GM18873 (cell line): ENCODE measurements at regions not wholly inside any gene's neighbourhood (a gene's known extent, or its start where the extent isn't known, plus 50 kb on each side); places are given as distances from the start of the nearest gene placed in this dataset.
"Not testable (repeated sequence)": the region's sequence is repeated elsewhere in the genome, so short reads cannot be mapped to it uniquely, and the experiment has no call there.

ENCODE experiments used
- ATAC-seq: cut with Tn5 transposase; IDR thresholded peaks from one replicate; pipeline ENCODE4 v1.9.1; 2021; ENCODE audit warnings: mild to moderate bottlenecking, moderate library complexity, moderate number of reproducible peaks; ENCODE audit not compliant: unreplicated experiment, low FRiP score

- no peak for ATAC-seq
These were observed 88.3 kb upstream of the GSE1 start for GRCh38 chr16:85524630-85525419.

DNA sequence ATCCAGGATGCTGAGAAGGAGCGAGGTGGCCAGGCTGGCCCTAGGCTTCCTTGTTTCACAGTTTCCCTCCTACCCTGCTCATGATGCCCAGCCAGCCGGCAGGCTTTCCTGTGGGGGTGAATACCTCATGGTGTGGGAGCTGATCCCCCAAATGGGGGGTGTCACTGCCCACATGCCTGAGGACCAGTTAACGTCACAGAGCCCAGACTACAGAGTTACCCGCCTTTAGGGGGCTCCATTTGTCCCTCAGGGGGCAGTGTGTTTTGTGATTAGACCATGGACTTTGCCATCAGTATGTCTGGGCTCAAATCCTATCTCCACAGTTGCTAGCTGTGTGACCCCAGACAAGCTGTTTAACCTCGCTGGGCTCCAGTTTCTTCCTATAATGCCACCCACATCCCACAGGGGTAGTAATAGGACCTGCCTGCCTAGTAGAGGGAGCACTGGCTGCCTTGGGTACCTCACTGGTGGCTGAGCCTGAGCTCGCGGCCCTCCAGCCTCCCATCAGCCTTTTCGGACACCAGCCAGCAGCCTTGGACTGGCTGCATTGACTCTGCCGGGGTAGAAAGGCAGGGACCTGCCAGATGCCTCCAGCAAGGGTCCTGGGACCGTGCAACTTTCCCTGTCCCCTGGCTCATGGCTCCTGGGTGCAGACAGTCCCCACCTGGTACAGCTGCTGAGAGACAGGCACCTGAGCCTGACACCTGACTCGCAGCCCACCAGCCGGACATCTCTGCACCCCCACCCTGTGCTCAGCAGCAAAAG is 87.5 kb upstream of the GSE1 start:
- no peak for ATAC-seq

DNA sequence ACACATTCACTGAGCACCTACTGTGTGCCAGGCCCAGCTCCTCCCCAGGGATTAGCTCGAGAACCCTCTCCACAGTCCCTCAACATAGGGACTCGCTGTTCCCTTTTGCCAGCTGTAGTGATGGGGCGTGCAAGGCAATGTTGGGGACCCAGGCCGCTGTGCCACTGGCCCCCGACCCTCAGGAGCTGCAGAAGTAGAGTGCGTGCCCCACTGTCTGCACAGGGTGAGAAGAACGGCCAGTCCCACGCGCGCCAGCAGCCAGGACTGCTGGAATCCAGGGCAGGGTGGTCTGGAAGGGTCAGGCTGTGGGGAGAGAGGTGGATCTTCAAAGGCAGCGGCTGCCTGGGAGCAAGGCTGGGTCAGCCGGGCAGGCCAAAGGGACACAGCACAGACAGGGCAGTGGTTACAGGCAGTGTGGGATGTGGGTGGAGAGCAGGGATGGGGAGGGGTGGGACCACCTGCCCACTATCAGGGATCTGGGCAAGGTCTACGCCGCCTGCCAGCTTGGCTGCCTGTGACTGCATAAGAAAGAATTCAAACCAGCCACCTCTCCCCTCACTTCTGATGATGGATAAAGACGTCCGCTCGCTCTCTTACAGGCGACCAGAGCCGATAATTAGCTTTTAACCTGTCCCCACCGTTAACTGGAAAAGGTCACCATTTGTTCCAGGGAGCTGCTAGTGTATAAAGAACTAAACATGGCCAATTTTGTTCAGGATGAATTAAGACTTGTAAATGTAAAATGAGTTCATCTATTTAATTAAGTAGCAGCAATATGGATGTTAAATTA is 86.7 kb upstream of the GSE1 start:
- ATAC-seq, result no peak

- no peak for ATAC-seq
These were observed 85.9 kb upstream of the GSE1 start for GRCh38 chr16:85527042-85527766.

GRCh38 chr16:85527767-85528297 is 85.3 kb upstream of the GSE1 start:
- ATAC-seq, result no peak

- no peak for ATAC-seq
These were observed 84.4 kb upstream of the GSE1 start for GRCh38 chr16:85528528-85529387.

GRCh38 chr16:85529489-85530369 is 83.4 kb upstream of the GSE1 start:
- no peak for ATAC-seq

- no peak for ATAC-seq
These were observed 82.8 kb upstream of the GSE1 start for GRCh38 chr16:85530370-85530739.

DNA sequence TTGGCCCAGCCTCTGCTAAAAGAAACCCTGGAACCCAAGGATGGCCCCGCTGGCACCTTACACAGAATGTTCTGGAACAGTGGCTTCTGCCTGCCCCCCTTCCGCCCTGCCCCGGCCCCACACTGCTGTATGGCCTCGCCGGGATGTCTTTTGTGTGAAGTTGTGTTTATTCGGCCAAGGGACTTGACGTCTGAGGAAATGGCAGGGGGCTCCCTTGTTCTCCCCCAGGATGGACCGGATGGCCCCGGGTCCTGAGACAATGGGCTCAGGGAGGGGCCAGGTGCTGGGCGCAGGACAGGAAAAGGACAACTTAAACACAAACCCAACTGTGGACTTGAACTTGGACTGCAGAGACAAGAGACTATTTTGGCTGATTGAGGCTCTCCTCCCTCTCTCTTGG is 81.6 kb upstream of the GSE1 start:
- ATAC-seq, result no peak

GRCh38 chr16:85532147-85532546 is 81.0 kb upstream of the GSE1 start:
- no peak for ATAC-seq

GRCh38 chr16:85533593-85533992 is 79.5 kb upstream of the GSE1 start:
- ATAC-seq, result not testable (repeated sequence)

GRCh38 chr16:85534536-85535351 is 78.4 kb upstream of the GSE1 start:
- no peak for ATAC-seq

DNA sequence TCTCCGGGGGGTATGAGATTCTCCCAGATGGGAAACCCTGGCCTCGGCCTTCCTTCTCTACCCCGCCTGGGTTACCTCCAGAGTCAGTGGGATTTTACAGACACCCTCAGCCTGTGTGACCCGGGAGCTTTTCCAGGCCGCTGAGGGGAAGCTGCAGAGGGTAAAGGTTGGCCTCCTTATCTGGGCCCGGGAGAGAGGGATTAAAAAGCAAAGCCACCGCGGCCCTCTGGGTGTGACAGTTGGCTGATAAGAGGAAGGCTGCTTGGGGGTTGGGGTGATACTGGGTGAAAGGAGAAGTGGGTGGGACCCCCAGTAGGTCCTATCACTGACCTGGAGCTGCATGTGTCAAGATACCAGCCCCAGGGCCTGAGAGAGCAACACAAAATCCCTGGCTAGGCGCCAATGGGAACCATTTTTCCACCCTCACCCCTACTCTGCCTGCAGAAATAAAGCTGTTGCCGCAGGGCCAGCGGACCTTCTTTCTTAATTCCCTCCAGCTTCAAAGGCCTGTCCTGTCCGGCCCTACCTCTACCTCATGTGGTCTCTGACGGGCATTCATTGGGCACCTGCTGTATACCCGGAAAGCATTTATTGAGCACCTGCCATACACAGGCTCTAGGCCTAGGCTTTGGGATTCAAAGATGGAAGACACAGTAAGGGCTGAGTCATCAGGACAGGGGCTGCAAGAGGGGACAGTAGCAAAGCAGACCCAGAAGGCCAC is 77.6 kb upstream of the GSE1 start:
- ATAC-seq, result no peak

DNA sequence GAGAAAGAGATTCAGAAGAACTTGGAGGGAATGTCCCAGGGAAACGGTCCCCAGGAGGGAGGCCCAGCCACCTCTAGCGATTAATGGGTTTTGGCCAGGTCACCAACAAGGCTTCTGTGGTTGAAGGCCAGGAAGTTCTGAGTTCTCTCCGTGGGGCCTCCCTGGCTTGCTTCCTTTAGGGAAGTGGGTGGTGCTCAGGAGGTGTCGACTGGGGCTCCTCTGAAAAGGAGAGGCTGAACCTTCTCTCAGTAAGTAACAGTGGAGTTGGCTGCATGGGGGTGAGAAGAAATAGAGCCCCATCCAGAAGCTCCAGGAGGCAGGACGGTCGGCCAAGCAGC is 77.1 kb upstream of the GSE1 start:
- ATAC-seq, result no peak

DNA sequence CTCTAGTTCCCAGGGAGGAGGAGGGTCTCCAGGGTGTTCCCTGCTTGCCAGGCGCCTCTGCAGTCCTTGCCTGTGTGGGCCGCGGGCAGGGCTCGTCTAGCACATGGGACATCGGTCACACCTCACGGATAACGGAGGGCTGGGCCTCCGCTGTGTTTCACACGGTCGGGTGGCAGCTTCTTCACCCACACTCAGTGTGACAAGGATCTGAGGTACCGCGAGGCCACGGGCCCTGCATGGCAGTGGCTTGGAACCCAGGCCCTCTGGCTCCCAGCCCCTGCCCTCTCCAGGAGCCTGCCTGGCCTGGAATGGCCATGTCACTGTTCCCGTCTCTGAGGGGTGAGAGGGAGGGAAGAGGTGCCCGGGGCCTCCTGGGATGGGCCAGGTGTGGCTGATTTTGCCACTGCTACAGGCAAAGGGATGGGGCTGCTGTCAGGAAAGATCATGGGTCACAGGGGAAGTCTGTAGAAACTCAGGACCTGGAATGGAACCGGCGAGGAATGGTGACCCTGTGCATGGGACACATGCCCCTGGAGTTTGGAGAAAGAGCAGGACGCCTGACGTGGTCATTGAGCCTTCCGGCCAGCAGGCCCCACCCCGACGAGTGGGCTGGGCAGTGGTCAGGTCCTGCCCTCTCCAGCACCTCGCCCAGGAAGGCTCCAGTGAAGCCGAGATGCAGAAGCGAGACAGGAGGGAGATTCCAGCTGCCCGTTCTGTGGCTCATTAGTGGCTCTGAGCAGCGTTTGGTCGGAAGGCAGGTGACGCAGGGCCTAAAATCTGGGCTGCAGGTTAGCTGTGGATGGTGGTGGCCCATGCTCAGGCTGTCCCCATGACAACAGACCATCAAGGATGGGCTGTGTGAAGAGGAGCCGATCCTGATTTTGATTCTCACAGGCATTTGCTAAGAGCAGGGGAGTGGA is 76.5 kb upstream of the GSE1 start:
- no peak for ATAC-seq

DNA sequence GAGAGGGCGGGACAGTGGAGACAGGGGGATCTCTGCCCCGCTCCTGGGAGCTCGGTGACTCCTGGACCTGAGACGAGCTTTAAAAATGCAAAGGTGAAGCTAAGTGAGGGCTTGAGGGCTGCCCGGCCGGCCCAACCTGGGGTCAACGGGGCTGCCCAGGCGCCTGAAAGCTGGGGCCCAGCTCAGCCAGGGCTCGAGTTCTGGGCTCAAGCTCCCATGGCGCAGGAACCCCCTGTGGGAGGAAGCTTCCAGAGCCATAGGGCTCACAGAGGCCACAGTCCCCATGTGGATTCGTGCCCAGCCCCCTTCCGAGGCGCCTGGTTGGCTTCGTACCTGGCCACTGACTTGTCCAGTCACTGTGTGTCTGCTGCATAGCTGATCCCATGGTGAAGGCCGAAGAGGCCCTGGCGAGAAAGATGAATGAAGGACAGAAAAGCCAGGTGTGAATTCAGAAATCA is 75.8 kb upstream of the GSE1 start:
- ATAC-seq, result no peak
